HG02840 (cell line): ENCODE measurements at regions not wholly inside any gene's neighbourhood (a gene's known extent, or its start where the extent isn't known, plus 50 kb on each side); places are given as distances from the start of the nearest gene placed in this dataset.
"Not testable (repeated sequence)": the region's sequence is repeated elsewhere in the genome, so short reads cannot be mapped to it uniquely, and the experiment has no call there.

Source experiments
- ATAC-seq: cut with Tn5 transposase; IDR thresholded peaks from one replicate; pipeline ENCODE4 v1.9.1; 2021; ENCODE audit warnings: mild to moderate bottlenecking, moderate library complexity, moderate number of reproducible peaks; ENCODE audit not compliant: unreplicated experiment, low FRiP score

GRCh38 chr13:42474954-42475353 is 99.0 kb upstream of the TNFSF11 start:
- no peak for ATAC-seq

GRCh38 chr13:42477596-42478190 is 96.3 kb upstream of the TNFSF11 start:
- no peak for ATAC-seq

- no peak for ATAC-seq
Observed at GRCh38 chr13:42478531-42479156, 95.3 kb upstream of the TNFSF11 start.

- ATAC-seq, result no peak
Observed at GRCh38 chr13:42484386-42484785, 89.6 kb upstream of the TNFSF11 start.

GRCh38 chr13:42485272-42485671 is 88.7 kb upstream of the TNFSF11 start:
- no peak for ATAC-seq

GRCh38 chr13:42486711-42487198 is 87.2 kb upstream of the TNFSF11 start:
- ATAC-seq, result no peak

GRCh38 chr13:42487221-42487620 is 86.7 kb upstream of the TNFSF11 start:
- ATAC-seq, result no peak

- ATAC-seq, result no peak
Observed at GRCh38 chr13:42490676-42491075, 83.3 kb upstream of the TNFSF11 start.

- no peak for ATAC-seq
Observed at GRCh38 chr13:42492372-42492920, 81.5 kb upstream of the TNFSF11 start.

GRCh38 chr13:42494157-42494556 is 79.8 kb upstream of the TNFSF11 start:
- ATAC-seq, result no peak

- no peak for ATAC-seq
Observed at GRCh38 chr13:42495255-42495654, 78.7 kb upstream of the TNFSF11 start.

GRCh38 chr13:42495751-42496150 is 78.2 kb upstream of the TNFSF11 start:
- no peak for ATAC-seq

GRCh38 chr13:42496926-42497554 is 76.9 kb upstream of the TNFSF11 start:
- not testable (repeated sequence) for ATAC-seq

GRCh38 chr13:42497798-42498197 is 76.2 kb upstream of the TNFSF11 start:
- peak; percentile 75 for ATAC-seq

GRCh38 chr13:42498521-42498920 is 75.4 kb upstream of the TNFSF11 start:
- ATAC-seq, result no peak
